CD4-positive, alpha-beta T cell (primary cell): ENCODE measurements at regions not wholly inside any gene's neighbourhood (a gene's known extent, or its start where the extent isn't known, plus 50 kb on each side); places are given as distances from the start of the nearest gene placed in this dataset.

Source experiments
- ATAC-seq: fragments of 200-7000 bp; cut with Tn5 transposase; one replicate; pipeline ENCODE4 v1.10.0; 2022; ENCODE audit warnings: mild to moderate bottlenecking; ENCODE audit not compliant: poor library complexity
- CTCF ChIA-PET: fragments of 350-600 bp; sonication (Branson Sonifier 250); formaldehyde crosslinking; loops from one replicate; lab custom pipeline; 2021; ENCODE audit warnings: antibody characterized with exemption, inconsistent platforms; lab: Charles Lee
- POLR2A ChIA-PET: fragments of 350-600 bp; sonication (Branson Sonifier 250); formaldehyde crosslinking; loops from one replicate; lab custom pipeline; 2021; ENCODE audit warnings: antibody characterized with exemption, inconsistent platforms; lab: Charles Lee
- DNase-seq, 14 experiments: peaks; one replicate each; pipeline ENCODE4 v3.0.0-alpha.2; 2013 to 2020; ENCODE audit warnings: mixed read lengths in 2 of 14
- H3K27ac ChIP-seq, 2 donors: one replicate each; pipeline versions ENCODE4 v1.5.1 to v1.7.0; 2013; ENCODE audit warnings: low read length in 2 of 2, low read depth in 1 of 2, mild to moderate bottlenecking in 1 of 2
- H3K27me3 ChIP-seq, 2 experiments: 1 replicate in 1 of 2; 2 replicates in 1 of 2; pipeline versions ENCODE4 v1.6.1 to v1.7.0; 2013; ENCODE audit warnings: low read length in 2 of 2, control low read depth in 1 of 2, mild to moderate bottlenecking in 1 of 2, moderate library complexity in 1 of 2; ENCODE audit not compliant: insufficient read depth in 2 of 2, control insufficient read depth in 1 of 2
- H3K36me3 ChIP-seq: one replicate; pipeline ENCODE4 v1.6.1; 2013; ENCODE audit warnings: low read length, control low read depth; ENCODE audit not compliant: insufficient read depth
- H3K4me1 ChIP-seq: one replicate; pipeline ENCODE4 v1.6.1; 2013; ENCODE audit warnings: low read length, control low read depth; ENCODE audit not compliant: insufficient read depth
- H3K4me3 ChIP-seq: one replicate; pipeline ENCODE4 v1.5.1; 2013; ENCODE audit warnings: mild to moderate bottlenecking, low read length, moderate library complexity
- H3K9me3 ChIP-seq, 2 experiments: 1 replicate in 1 of 2; 2 replicates in 1 of 2; pipeline versions ENCODE4 v1.6.1 to v1.7.0; 2013; ENCODE audit warnings: low read length in 2 of 2, mild to moderate bottlenecking in 2 of 2, control low read depth in 1 of 2, moderate library complexity in 1 of 2; ENCODE audit not compliant: control insufficient read depth in 1 of 2, insufficient read depth in 1 of 2
- H3K27ac Mint-ChIP-seq: one replicate; pipeline ENCODE4 v1.8.0; 2020; ENCODE audit warnings: mixed read lengths
- H3K27me3 Mint-ChIP-seq: one replicate; pipeline ENCODE4 v1.8.0; 2021; ENCODE audit warnings: mixed read lengths
- H3K36me3 Mint-ChIP-seq: one replicate; pipeline ENCODE4 v1.8.0; 2021; ENCODE audit warnings: low read depth, mixed read lengths
- H3K4me1 Mint-ChIP-seq: one replicate; pipeline ENCODE4 v1.8.0; 2021; ENCODE audit warnings: low read depth, mixed read lengths
- H3K4me3 Mint-ChIP-seq: one replicate; pipeline ENCODE4 v1.8.0; 2020; ENCODE audit warnings: mild to moderate bottlenecking, mixed read lengths
- H3K9me3 Mint-ChIP-seq: one replicate; pipeline ENCODE4 v1.8.0; 2020; ENCODE audit warnings: mixed read lengths
- intact Hi-C, 2 experiments: fragments of 100-400 bp; cut with DNase I in 1 of 2; cut with micrococcal nuclease in 1 of 2; formaldehyde crosslinking; loops; one replicate each; pipeline versions ENCODE4 v1.15.1 to v1.9.0; 2023 to 2025; cut with DNase I, micrococcal nuclease
- TF ChIP-seq, protein P1 (sequence below): fragments of 200-600 bp; IDR thresholded peaks from one replicate; pipeline ENCODE4 v1.8.0; 2022; ENCODE audit warnings: antibody characterized with exemption, mild to moderate bottlenecking

DNA sequence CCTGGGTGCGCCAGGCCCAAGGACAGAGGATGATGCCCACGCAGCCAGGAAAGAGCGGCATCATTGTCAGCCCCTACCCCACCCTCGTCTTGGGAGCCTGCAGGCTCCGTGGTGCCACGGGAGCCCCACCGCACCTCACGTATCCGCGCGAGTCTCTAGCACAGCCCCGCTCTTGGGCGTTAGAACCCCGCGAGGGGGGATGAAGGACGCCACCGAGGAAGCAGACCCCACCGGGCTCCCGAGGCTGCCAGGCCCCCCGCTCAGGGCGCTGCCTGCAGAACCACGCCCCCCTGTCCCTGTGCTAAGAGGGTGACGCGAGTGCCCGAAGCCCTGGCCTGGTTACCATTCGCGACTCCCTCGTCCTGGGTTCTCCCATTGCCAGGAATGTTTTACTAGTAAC is 52.3 kb upstream of the MS4A8 start:
- Mint-ChIP-seq H3K27me3 (no peaks in the 10 kb centered on the region), H3K27ac (no peak overlapping the region), H3K4me1 (no peaks in the 10 kb centered on the region), H3K9me3 (peaks cover 11% of the 10 kb centered on the region), H3K4me3 (no peak overlapping the region), H3K36me3 (no peaks in the 10 kb centered on the region)
- Histone ChIP-seq H3K4me1 (no peaks in the 10 kb centered on the region), H3K36me3 (no peaks in the 10 kb centered on the region), H3K27ac (no peak overlapping the region), H3K9me3 (peaks cover 0 to 7% of the 10 kb centered on the region in 2 experiments), H3K4me3 (no peak overlapping the region), H3K27me3 (peaks cover 0 to 2% of the 10 kb centered on the region in 2 experiments)
- ChIA-PET POLR2A (no interaction called here), CTCF (no interaction called here)
- TF ChIP-seq, protein P1, sequence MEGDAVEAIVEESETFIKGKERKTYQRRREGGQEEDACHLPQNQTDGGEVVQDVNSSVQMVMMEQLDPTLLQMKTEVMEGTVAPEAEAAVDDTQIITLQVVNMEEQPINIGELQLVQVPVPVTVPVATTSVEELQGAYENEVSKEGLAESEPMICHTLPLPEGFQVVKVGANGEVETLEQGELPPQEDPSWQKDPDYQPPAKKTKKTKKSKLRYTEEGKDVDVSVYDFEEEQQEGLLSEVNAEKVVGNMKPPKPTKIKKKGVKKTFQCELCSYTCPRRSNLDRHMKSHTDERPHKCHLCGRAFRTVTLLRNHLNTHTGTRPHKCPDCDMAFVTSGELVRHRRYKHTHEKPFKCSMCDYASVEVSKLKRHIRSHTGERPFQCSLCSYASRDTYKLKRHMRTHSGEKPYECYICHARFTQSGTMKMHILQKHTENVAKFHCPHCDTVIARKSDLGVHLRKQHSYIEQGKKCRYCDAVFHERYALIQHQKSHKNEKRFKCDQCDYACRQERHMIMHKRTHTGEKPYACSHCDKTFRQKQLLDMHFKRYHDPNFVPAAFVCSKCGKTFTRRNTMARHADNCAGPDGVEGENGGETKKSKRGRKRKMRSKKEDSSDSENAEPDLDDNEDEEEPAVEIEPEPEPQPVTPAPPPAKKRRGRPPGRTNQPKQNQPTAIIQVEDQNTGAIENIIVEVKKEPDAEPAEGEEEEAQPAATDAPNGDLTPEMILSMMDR = no peak
- ATAC-seq (no peak), DNase-seq (peak in 1 of 14 experiments; percentile 6)
- intact Hi-C loops = no loop called here
